Osteoblast (primary cell): ENCODE measurements at regions not wholly inside any gene's neighbourhood (a gene's known extent, or its start where the extent isn't known, plus 50 kb on each side); places are given as distances from the start of the nearest gene placed in this dataset.

Source experiments
- DNase-seq: peaks from one replicate; pipeline ENCODE4 v3.0.0; 2011; ENCODE audit warnings: low spot score, mixed read lengths; ENCODE audit not compliant: insufficient read length; ENCODE audit errors: missing footprints
- H2AFZ ChIP-seq: 2 replicates; pipeline ENCODE4 v1.6.0; 2011; ENCODE audit warnings: mild to moderate bottlenecking, low read length
- H3K27ac ChIP-seq: 2 replicates; pipeline ENCODE4 v1.5.1; 2011; ENCODE audit warnings: mild to moderate bottlenecking, low read depth, low read length, moderate library complexity
- H3K27me3 ChIP-seq: 2 replicates; pipeline ENCODE4 v1.6.0; 2012; ENCODE audit warnings: mild to moderate bottlenecking, control low read depth, inconsistent platforms, low read length, moderate library complexity; ENCODE audit not compliant: insufficient read depth
- H3K36me3 ChIP-seq: 2 replicates; pipeline ENCODE4 v1.5.1; 2011; ENCODE audit warnings: mild to moderate bottlenecking, low read length, control low read depth, moderate library complexity; ENCODE audit not compliant: insufficient read depth
- H3K4me1 ChIP-seq: 2 replicates; pipeline ENCODE4 v1.5.1; 2011; ENCODE audit warnings: mild to moderate bottlenecking, low read length, control low read depth, moderate library complexity; ENCODE audit not compliant: insufficient read depth
- H3K4me2 ChIP-seq: 2 replicates; pipeline ENCODE4 v1.6.0; 2011; ENCODE audit warnings: mild to moderate bottlenecking, low read length; ENCODE audit not compliant: insufficient read depth
- H3K4me3 ChIP-seq: fragments of 200-600 bp; sonication (generic); 3 replicates; pipeline ENCODE4 v1.5.1; 2012; ENCODE audit warnings: mild to moderate bottlenecking, low read length, inconsistent platforms; ENCODE audit not compliant: insufficient read depth
- H3K79me2 ChIP-seq: 2 replicates; pipeline ENCODE4 v1.6.0; 2012; ENCODE audit warnings: mild to moderate bottlenecking, low read length, control low read depth, inconsistent platforms; ENCODE audit not compliant: insufficient read depth
- H3K9me3 ChIP-seq: 2 replicates; pipeline ENCODE4 v1.5.1; 2011; ENCODE audit warnings: low read depth, low read length, control low read depth
- H4K20me1 ChIP-seq: 2 replicates; pipeline ENCODE4 v1.6.0; 2012; ENCODE audit warnings: mild to moderate bottlenecking, low read length, control low read depth; ENCODE audit not compliant: insufficient read depth
- CTCF ChIP-seq: IDR thresholded peaks from 2 replicates; pipeline ENCODE4 v1.5.1; 2011; ENCODE audit warnings: mild to moderate bottlenecking, low read depth, low read length, moderate library complexity; ENCODE audit errors: extremely low read depth

GRCh38 chr6:10297832-10298231 lies 117.0 kb downstream of the TFAP2A start:
- no peak overlapping the region for H3K27ac ChIP-seq
- H4K20me1 ChIP-seq, result no peaks in the 10 kb centered on the region
- no peak overlapping the region for H2AFZ ChIP-seq
- no peak for DNase-seq
- no peak for TF ChIP-seq CTCF
- no peak overlapping the region for H3K4me2 ChIP-seq
- H3K9me3 ChIP-seq, result no peaks in the 10 kb centered on the region
- no peaks in the 10 kb centered on the region for H3K4me1 ChIP-seq
- no peaks in the 10 kb centered on the region for H3K36me3 ChIP-seq
- H3K27me3 ChIP-seq, result no peaks in the 10 kb centered on the region
- H3K4me3 ChIP-seq, result no peak overlapping the region
- no peaks in the 10 kb centered on the region for H3K79me2 ChIP-seq

- no peaks in the 10 kb centered on the region for H3K9me3 ChIP-seq
- H3K36me3 ChIP-seq, result no peaks in the 10 kb centered on the region
- H3K4me1 ChIP-seq, result no peaks in the 10 kb centered on the region
- H3K79me2 ChIP-seq, result no peaks in the 10 kb centered on the region
- no peaks in the 10 kb centered on the region for H4K20me1 ChIP-seq
- no peak overlapping the region for H2AFZ ChIP-seq
- no peak overlapping the region for H3K4me2 ChIP-seq
- H3K27ac ChIP-seq, result no peak overlapping the region
- H3K27me3 ChIP-seq, result no peaks in the 10 kb centered on the region
- DNase-seq, result no peak
- TF ChIP-seq CTCF, result no peak
- H3K4me3 ChIP-seq, result no peak overlapping the region
Measured at GRCh38 chr6:10278746-10279145, 136.1 kb downstream of the TFAP2A start.

- Histone ChIP-seq H3K79me2 (no peaks in the 10 kb centered on the region), H3K36me3 (no peaks in the 10 kb centered on the region), H4K20me1 (no peaks in the 10 kb centered on the region), H3K27me3 (no peaks in the 10 kb centered on the region), H2AFZ (no peak overlapping the region), H3K27ac (no peak overlapping the region), H3K4me2 (no peak overlapping the region), H3K9me3 (no peaks in the 10 kb centered on the region), H3K4me1 (no peaks in the 10 kb centered on the region), H3K4me3 (no peak overlapping the region)
- no peak for DNase-seq
- no peak for TF ChIP-seq CTCF
Measured at GRCh38 chr6:10276660-10277287, 138.1 kb downstream of the TFAP2A start.

GRCh38 chr6:10276106-10276505 lies 138.8 kb downstream of the TFAP2A start:
- no peak for DNase-seq
- H3K4me2 ChIP-seq, result no peak overlapping the region
- no peaks in the 10 kb centered on the region for H3K27me3 ChIP-seq
- no peak for TF ChIP-seq CTCF
- no peaks in the 10 kb centered on the region for H3K9me3 ChIP-seq
- H4K20me1 ChIP-seq, result no peaks in the 10 kb centered on the region
- H2AFZ ChIP-seq, result no peak overlapping the region
- no peaks in the 10 kb centered on the region for H3K36me3 ChIP-seq
- no peaks in the 10 kb centered on the region for H3K4me1 ChIP-seq
- no peaks in the 10 kb centered on the region for H3K79me2 ChIP-seq
- no peak overlapping the region for H3K27ac ChIP-seq
- no peak overlapping the region for H3K4me3 ChIP-seq
